Right ventricle myocardium inferior (tissue), 1 donor: ENCODE measurements at regions not wholly inside any gene's neighbourhood (a gene's known extent, or its start where the extent isn't known, plus 50 kb on each side); places are given as distances from the start of the nearest gene placed in this dataset.
"Not testable (repeated sequence)": the region's sequence is repeated elsewhere in the genome, so short reads cannot be mapped to it uniquely, and the experiment has no call there.

Experiments
- ATAC-seq: fragments of 200-7000 bp; cut with Tn5 transposase; one replicate; pipeline ENCODE4 v1.9.1; 2020; ENCODE audit warnings: mild to moderate bottlenecking, moderate library complexity
- DNase-seq: peaks from one replicate; pipeline ENCODE4 v3.0.0; 2021; ENCODE audit errors: missing footprints
- intact Hi-C: fragments of 100-400 bp; cut with DNase I; formaldehyde crosslinking; loops from one replicate; pipeline ENCODE4 v1.11.0; 2022
- donor health status: DM: no; HTN: yes; CAD: no; lungs with severe emphysema.

- ATAC-seq: no peak
- no peak for DNase-seq
- intact Hi-C loops: no loop called here
Measured at GRCh38 chr11:29166306-29166705, 850.5 kb downstream of the KCNA4 start.

- DNase-seq (no peak), ATAC-seq (no peak)
- intact Hi-C loops: no loop called here
Measured at GRCh38 chr11:29163231-29163630, 853.6 kb downstream of the KCNA4 start.

GRCh38 chr11:29162491-29162890, 854.3 kb downstream of the KCNA4 start:
- ATAC-seq (no peak), DNase-seq (no peak)
- intact Hi-C loops: no loop called here

GRCh38 chr11:29161191-29161590, 855.6 kb downstream of the KCNA4 start:
- no peak for ATAC-seq
- intact Hi-C loops: no loop called here
- DNase-seq: no peak

- no peak for ATAC-seq
- intact Hi-C loops: no loop called here
- DNase-seq: no peak
Measured at GRCh38 chr11:29159552-29160465, 857.0 kb downstream of the KCNA4 start.

GRCh38 chr11:29153078-29153477, 863.8 kb downstream of the KCNA4 start:
- no peak for ATAC-seq
- no peak for DNase-seq
- intact Hi-C loops: no loop called here

- DNase-seq, intact Hi-C loops, ATAC-seq: not testable (repeated sequence)
Measured at GRCh38 chr11:29142573-29142972, 874.3 kb downstream of the KCNA4 start.

- DNase-seq: no peak
- ATAC-seq: no peak
- intact Hi-C loops: no loop called here
Measured at GRCh38 chr11:29135504-29135903, 881.3 kb downstream of the KCNA4 start.

GRCh38 chr11:29131055-29131454, 885.8 kb downstream of the KCNA4 start:
- intact Hi-C loops: no loop called here
- DNase-seq: no peak
- no peak for ATAC-seq

GRCh38 chr11:29129844-29130243, 887.0 kb downstream of the KCNA4 start:
- no peak for DNase-seq
- ATAC-seq: no peak
- intact Hi-C loops: no loop called here

GRCh38 chr11:29127461-29127860, 889.4 kb downstream of the KCNA4 start:
- no peak for ATAC-seq
- intact Hi-C loops: no loop called here
- no peak for DNase-seq

GRCh38 chr11:29125606-29126005, 891.2 kb downstream of the KCNA4 start:
- intact Hi-C loops: no loop called here
- DNase-seq (no peak), ATAC-seq (no peak)

GRCh38 chr11:29124470-29124869, 892.4 kb downstream of the KCNA4 start:
- ATAC-seq (no peak), DNase-seq (no peak)
- intact Hi-C loops: no loop called here

- DNase-seq (no peak), ATAC-seq (no peak)
- intact Hi-C loops: no loop called here
Measured at GRCh38 chr11:29119707-29120618, 896.9 kb downstream of the KCNA4 start.

GRCh38 chr11:29119116-29119515, 897.7 kb downstream of the KCNA4 start:
- ATAC-seq (no peak), DNase-seq (no peak)
- intact Hi-C loops: no loop called here

GRCh38 chr11:29100967-29101366, 915.9 kb downstream of the KCNA4 start:
- ATAC-seq (no peak), DNase-seq (no peak)
- intact Hi-C loops: no loop called here

- intact Hi-C loops: no loop called here
- DNase-seq (no peak), ATAC-seq (no peak)
Measured at GRCh38 chr11:29095821-29096220, 921.0 kb downstream of the KCNA4 start.

- DNase-seq (no peak), ATAC-seq (no peak)
- intact Hi-C loops: no loop called here
Measured at GRCh38 chr11:29093416-29094120, 923.3 kb downstream of the KCNA4 start.

- intact Hi-C loops: no loop called here
- ATAC-seq: no peak
- no peak for DNase-seq
Measured at GRCh38 chr11:29087200-29087812, 929.5 kb downstream of the KCNA4 start.
